H54 (cell line): ENCODE measurements at regions not wholly inside any gene's neighbourhood (a gene's known extent, or its start where the extent isn't known, plus 50 kb on each side); places are given as distances from the start of the nearest gene placed in this dataset.
"Not testable (repeated sequence)": the region's sequence is repeated elsewhere in the genome, so short reads cannot be mapped to it uniquely, and the experiment has no call there.

Source experiments
- DNase-seq: peaks from one replicate; pipeline ENCODE4 v3.0.0; 2011; ENCODE audit warnings: low spot score, mixed read lengths; ENCODE audit not compliant: insufficient read length
- FAIRE-seq: peaks from 3 replicates; lab custom pipeline; 2011; peaks lifted over from hg19 to GRCh38; lab: Jason Lieb, UNC
- POLR2A ChIP-seq: IDR thresholded peaks from 2 replicates; pipeline ENCODE4 v1.6.1; 2011; ENCODE audit warnings: low read depth, mild to moderate bottlenecking, low read length

GRCh38 chr12:11998944-11999315 lies 71.8 kb upstream of the BCL2L14 start:
- FAIRE-seq (no peak), DNase-seq (no peak)
- no peak for TF ChIP-seq POLR2A

- no peak for TF ChIP-seq POLR2A
- no peak for FAIRE-seq
- no peak for DNase-seq
Observed at GRCh38 chr12:12003609-12004008, 67.1 kb upstream of the BCL2L14 start.

GRCh38 chr12:12004524-12004923 lies 66.2 kb upstream of the BCL2L14 start:
- DNase-seq (no peak), FAIRE-seq (no peak)
- TF ChIP-seq POLR2A, result no peak

GRCh38 chr12:12007001-12007712 lies 63.6 kb upstream of the BCL2L14 start:
- FAIRE-seq, result no peak
- no peak for DNase-seq

GRCh38 chr12:12007713-12008231 lies 63.0 kb upstream of the BCL2L14 start:
- TF ChIP-seq POLR2A, result no peak
- FAIRE-seq, result no peak
- no peak for DNase-seq

More at GRCh38 chr12:12007001-12007712, 63.6 kb upstream of the BCL2L14 start:
- no peak for TF ChIP-seq POLR2A

GRCh38 chr12:12008232-12008850 lies 62.4 kb upstream of the BCL2L14 start:
- FAIRE-seq (no peak), DNase-seq (no peak)
- TF ChIP-seq POLR2A, result no peak

GRCh38 chr12:12008931-12009611 lies 61.7 kb upstream of the BCL2L14 start:
- peak; percentile 75 for DNase-seq
- FAIRE-seq, result peak; percentile 82

GRCh38 chr12:12009749-12010276 lies 60.9 kb upstream of the BCL2L14 start:
- not testable (repeated sequence) for DNase-seq, FAIRE-seq

More at GRCh38 chr12:12008931-12009611, 61.7 kb upstream of the BCL2L14 start:
- TF ChIP-seq POLR2A, result no peak

- no peak for TF ChIP-seq POLR2A
- FAIRE-seq (no peak), DNase-seq (no peak)
Observed at GRCh38 chr12:12010277-12011039, 60.3 kb upstream of the BCL2L14 start.

- FAIRE-seq, result no peak
- TF ChIP-seq POLR2A, result no peak
- no peak for DNase-seq
Observed at GRCh38 chr12:12011880-12012260, 58.9 kb upstream of the BCL2L14 start.

GRCh38 chr12:12015073-12015685 lies 55.6 kb upstream of the BCL2L14 start:
- DNase-seq (no peak), FAIRE-seq (no peak)
- TF ChIP-seq POLR2A, result no peak

- no peak for TF ChIP-seq POLR2A
- FAIRE-seq, result no peak
- no peak for DNase-seq
Observed at GRCh38 chr12:12016284-12017100, 54.2 kb upstream of the BCL2L14 start.
